ENCODE measurements at regions not wholly inside any gene's neighbourhood (a gene's known extent, or its start where the extent isn't known, plus 50 kb on each side); places are given as distances from the start of the nearest gene placed in this dataset.

DNA sequence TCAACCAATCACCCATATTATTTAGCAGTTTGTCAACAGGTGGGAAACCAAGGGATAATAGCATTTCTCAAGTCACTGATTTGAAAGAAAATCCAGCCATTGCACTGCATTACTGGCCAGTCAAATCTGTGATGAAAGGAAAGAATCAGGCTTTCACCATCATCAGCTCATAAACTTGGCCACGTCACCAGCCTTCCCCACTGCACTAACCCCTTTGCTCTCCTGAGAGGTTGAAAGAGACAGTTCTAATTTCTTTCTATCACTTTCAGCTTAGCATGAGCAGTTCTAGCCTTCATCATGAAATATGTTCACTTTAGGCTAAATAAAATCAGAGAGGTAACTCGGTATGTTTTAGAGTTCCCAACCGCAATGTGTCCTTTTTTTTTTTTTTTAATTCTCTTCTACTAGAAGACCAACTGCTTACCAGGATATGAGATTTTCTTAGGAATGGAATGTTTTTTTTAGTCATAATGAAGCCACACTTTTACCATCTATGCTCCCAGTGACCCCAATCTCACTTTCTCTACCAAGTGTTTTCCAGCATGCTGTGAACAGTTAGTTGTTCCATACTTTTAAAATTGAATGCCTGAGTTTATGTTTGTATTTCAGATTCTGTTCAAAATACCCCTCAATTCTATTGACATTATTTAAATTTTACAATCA is 55.7 kb upstream of the SLC7A11 start:
- TF ChIP-seq, protein P1, sequence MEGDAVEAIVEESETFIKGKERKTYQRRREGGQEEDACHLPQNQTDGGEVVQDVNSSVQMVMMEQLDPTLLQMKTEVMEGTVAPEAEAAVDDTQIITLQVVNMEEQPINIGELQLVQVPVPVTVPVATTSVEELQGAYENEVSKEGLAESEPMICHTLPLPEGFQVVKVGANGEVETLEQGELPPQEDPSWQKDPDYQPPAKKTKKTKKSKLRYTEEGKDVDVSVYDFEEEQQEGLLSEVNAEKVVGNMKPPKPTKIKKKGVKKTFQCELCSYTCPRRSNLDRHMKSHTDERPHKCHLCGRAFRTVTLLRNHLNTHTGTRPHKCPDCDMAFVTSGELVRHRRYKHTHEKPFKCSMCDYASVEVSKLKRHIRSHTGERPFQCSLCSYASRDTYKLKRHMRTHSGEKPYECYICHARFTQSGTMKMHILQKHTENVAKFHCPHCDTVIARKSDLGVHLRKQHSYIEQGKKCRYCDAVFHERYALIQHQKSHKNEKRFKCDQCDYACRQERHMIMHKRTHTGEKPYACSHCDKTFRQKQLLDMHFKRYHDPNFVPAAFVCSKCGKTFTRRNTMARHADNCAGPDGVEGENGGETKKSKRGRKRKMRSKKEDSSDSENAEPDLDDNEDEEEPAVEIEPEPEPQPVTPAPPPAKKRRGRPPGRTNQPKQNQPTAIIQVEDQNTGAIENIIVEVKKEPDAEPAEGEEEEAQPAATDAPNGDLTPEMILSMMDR (IDR thresholded peaks at IDR 0.05; ENCODE audit: borderline replicate concordance, control extremely low read depth, extremely low read depth, insufficient read depth, missing control alignments): no peak
- no peak for DNase-seq (ENCODE audit: low spot score)
- in situ Hi-C loops (cut with MboI; ENCODE audit: low sequenced_read_pairs, unreplicated experiment): no loop called here

DNA sequence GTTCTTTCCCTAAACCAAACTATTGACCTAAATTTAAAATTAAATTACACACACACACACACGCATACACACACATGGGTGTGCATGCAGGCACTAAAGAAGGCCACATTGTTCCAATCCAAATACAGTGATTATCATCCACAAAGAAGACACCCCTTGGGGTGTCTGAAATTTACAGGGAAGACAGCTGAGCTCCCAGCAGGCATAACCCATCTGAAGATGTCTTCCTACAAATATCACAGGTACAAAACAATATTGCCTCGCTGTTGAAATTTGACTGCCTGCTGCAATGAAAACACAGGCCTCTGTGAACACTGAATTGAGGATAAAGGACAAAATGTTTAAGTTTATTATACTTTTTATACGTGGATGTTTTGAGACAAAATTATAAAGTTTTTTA is 50.2 kb upstream of the SLC7A11 start:
- in situ Hi-C loops (cut with MboI; ENCODE audit: low sequenced_read_pairs, unreplicated experiment): no loop called here
- TF ChIP-seq, protein P1 (IDR thresholded peaks at IDR 0.05; ENCODE audit: borderline replicate concordance, control extremely low read depth, extremely low read depth, insufficient read depth, missing control alignments): no peak
- DNase-seq (ENCODE audit: low spot score): no peak

Measured in GM13976 (cell line).